Common myeloid progenitor, CD34-positive (primary cell): ENCODE measurements at regions not wholly inside any gene's neighbourhood (a gene's known extent, or its start where the extent isn't known, plus 50 kb on each side); places are given as distances from the start of the nearest gene placed in this dataset.

Experiments
- CTCF ChIA-PET: fragments of 350-600 bp; sonication (Branson Sonifier 250); formaldehyde crosslinking; loops from one replicate; lab custom pipeline; 2021; ENCODE audit warnings: antibody characterized with exemption; lab: Charles Lee
- POLR2A ChIA-PET: fragments of 350-600 bp; sonication (Branson Sonifier 250); formaldehyde crosslinking; loops from one replicate; lab custom pipeline; 2021; ENCODE audit warnings: antibody characterized with exemption; lab: Charles Lee
- DNase-seq, 3 donors: peaks; one replicate each; pipeline versions ENCODE4 v3.0.0 to v3.0.0-alpha.2; 2013
- H3K27ac ChIP-seq, 2 experiments: 1 replicate in 1 of 2; 2 replicates in 1 of 2; pipeline ENCODE4 v1.7.0; 2013; ENCODE audit warnings: inconsistent platforms in 2 of 2, low read length in 2 of 2, mild to moderate bottlenecking in 2 of 2, low read depth in 1 of 2, moderate library complexity in 1 of 2; ENCODE audit not compliant: severe bottlenecking in 2 of 2, insufficient read depth in 1 of 2, poor library complexity in 1 of 2
- H3K27me3 ChIP-seq, 5 experiments: replicated peaks in 2 of 5; 1 replicate in 3 of 5; 2 replicates in 2 of 5; pipeline versions ENCODE4 v1.6.1 to v1.7.0; 2013; ENCODE audit warnings: low read length in 4 of 5, mild to moderate bottlenecking in 2 of 5, moderate library complexity in 2 of 5, inconsistent platforms in 1 of 5; ENCODE audit not compliant: insufficient read depth in 5 of 5, control insufficient read depth in 4 of 5
- H3K36me3 ChIP-seq, 4 experiments: 1 replicate in 2 of 4; 2 replicates in 2 of 4; pipeline versions ENCODE4 v1.6.1 to v1.7.0; 2013; ENCODE audit warnings: low read length in 3 of 4, control low read depth in 1 of 4, mild to moderate bottlenecking in 1 of 4; ENCODE audit not compliant: control insufficient read depth in 4 of 4, insufficient read depth in 4 of 4
- H3K4me1 ChIP-seq, 4 experiments: 1 replicate in 3 of 4; 2 replicates in 1 of 4; pipeline versions ENCODE4 v1.6.1 to v1.7.1; 2013; ENCODE audit warnings: low read length in 3 of 4, mild to moderate bottlenecking in 3 of 4, control low read depth in 1 of 4, inconsistent platforms in 1 of 4, moderate library complexity in 1 of 4; ENCODE audit not compliant: control insufficient read depth in 4 of 4, insufficient read depth in 4 of 4; ENCODE audit errors: control extremely low read depth in 1 of 4
- H3K4me3 ChIP-seq, 7 experiments: 1 replicate in 4 of 7; 2 replicates in 3 of 7; pipeline versions ENCODE4 v1.5.1 to v1.7.0; 2013; ENCODE audit warnings: mild to moderate bottlenecking in 7 of 7, low read length in 6 of 7, moderate library complexity in 6 of 7, inconsistent platforms in 2 of 7, low read depth in 2 of 7, control low read depth in 1 of 7; ENCODE audit not compliant: insufficient read depth in 4 of 7, control insufficient read depth in 1 of 7; ENCODE audit errors: extremely low read depth in 1 of 7
- H3K9me3 ChIP-seq, 5 experiments: 1 replicate in 4 of 5; 2 replicates in 1 of 5; pipeline versions ENCODE4 v1.6.1 to v1.7.1; 2013; ENCODE audit warnings: low read length in 4 of 5, mild to moderate bottlenecking in 2 of 5, inconsistent platforms in 1 of 5, low read depth in 1 of 5, moderate library complexity in 1 of 5; ENCODE audit not compliant: control insufficient read depth in 4 of 5, insufficient read depth in 2 of 5; ENCODE audit errors: control extremely low read depth in 1 of 5
- WGBS: methylation state at CpG from one replicate; pipeline ENCODE4 v1.1.5; 2013; ENCODE audit not compliant: insufficient coverage; 5-methylcytosine and 5-hydroxymethylcytosine counted together

GRCh38 chr2:173649527-173650219 is 295.0 kb downstream of the CDCA7 start:
- 97% methylated on average over 7 of the region's 9 CpGs for WGBS
- Histone ChIP-seq H3K9me3 (peaks cover 0 to 4% (median 0%) of the 10 kb centered on the region in 5 experiments), H3K36me3 (no peaks in the 10 kb centered on the region), H3K27ac (no peak overlapping the region), H3K4me3 (no peak overlapping the region), H3K4me1 (no peaks in the 10 kb centered on the region), H3K27me3 (peaks cover 0 to 14% (median 4%) of the 10 kb centered on the region in 5 experiments)
- ChIA-PET CTCF (no interaction called here), POLR2A (no interaction called here)
- DNase-seq = no peak

- Histone ChIP-seq H3K4me1 (no peaks in the 10 kb centered on the region), H3K4me3 (no peak overlapping the region), H3K36me3 (no peaks in the 10 kb centered on the region), H3K9me3 (peaks cover 0 to 4% (median 0%) of the 10 kb centered on the region in 5 experiments), H3K27me3 (peaks cover 0 to 14% (median 4%) of the 10 kb centered on the region in 5 experiments), H3K27ac (no peak overlapping the region)
- POLR2A ChIA-PET = no interaction called here
- WGBS = no CpG with 5 or more reads among the region's 2 CpGs
- no peak for DNase-seq
- CTCF ChIA-PET = interaction anchor here (1.1 kb wide), 1 partner anchor 14 kb away, joined by 3 read pairs; no protein-coding TSS in a partner anchor
These were observed 297.2 kb downstream of the CDCA7 start for GRCh38 chr2:173651891-173652290.

- CTCF ChIA-PET = interaction anchor here (1.1 kb wide), 1 partner anchor 14 kb away, joined by 3 read pairs; no protein-coding TSS in a partner anchor
These were observed 297.6 kb downstream of the CDCA7 start for GRCh38 chr2:173652311-173652710.

GRCh38 chr2:173652767-173653431 is 298.2 kb downstream of the CDCA7 start:
- no peak for DNase-seq
- H3K4me1 ChIP-seq = no peaks in the 10 kb centered on the region
- no peak overlapping the region for H3K27ac ChIP-seq
- H3K4me3 ChIP-seq = no peak overlapping the region
- peaks cover 0 to 4% (median 0%) of the 10 kb centered on the region in 5 experiments for H3K9me3 ChIP-seq
- H3K27me3 ChIP-seq = peaks cover 0 to 14% (median 4%) of the 10 kb centered on the region in 5 experiments
- POLR2A ChIA-PET = no interaction called here
- WGBS = 96% methylated on average over 4 of the region's 10 CpGs
- CTCF ChIA-PET = no interaction called here
- H3K36me3 ChIP-seq = no peaks in the 10 kb centered on the region

More at GRCh38 chr2:173652311-173652710, 297.6 kb downstream of the CDCA7 start:
- POLR2A ChIA-PET = no interaction called here
- H3K4me1 ChIP-seq = no peaks in the 10 kb centered on the region
- peaks cover 0 to 4% (median 0%) of the 10 kb centered on the region in 5 experiments for H3K9me3 ChIP-seq
- no peaks in the 10 kb centered on the region for H3K36me3 ChIP-seq
- H3K27ac ChIP-seq = no peak overlapping the region
- no peak for DNase-seq
- H3K4me3 ChIP-seq = no peak overlapping the region
- H3K27me3 ChIP-seq = peaks cover 0 to 14% (median 4%) of the 10 kb centered on the region in 5 experiments
- WGBS = no CpG with 5 or more reads among the region's 1 CpG

GRCh38 chr2:173653432-173653805 is 298.7 kb downstream of the CDCA7 start:
- peaks cover 0 to 4% (median 0%) of the 10 kb centered on the region in 5 experiments for H3K9me3 ChIP-seq
- no peak overlapping the region for H3K27ac ChIP-seq
- ChIA-PET POLR2A (no interaction called here), CTCF (no interaction called here)
- peaks cover 0 to 12% (median 4%) of the 10 kb centered on the region in 5 experiments for H3K27me3 ChIP-seq
- H3K4me3 ChIP-seq = no peak overlapping the region
- H3K36me3 ChIP-seq = no peaks in the 10 kb centered on the region
- no peak for DNase-seq
- no peaks in the 10 kb centered on the region for H3K4me1 ChIP-seq
- whole genome bisulfite sequencing = 100% methylated on average over 5 of the region's 6 CpGs

- H3K4me3 ChIP-seq = no peak overlapping the region
- POLR2A ChIA-PET = no interaction called here
- H3K27ac ChIP-seq = no peak overlapping the region
- peaks cover 0 to 12% (median 4%) of the 10 kb centered on the region in 5 experiments for H3K27me3 ChIP-seq
- H3K36me3 ChIP-seq = no peaks in the 10 kb centered on the region
- no peaks in the 10 kb centered on the region for H3K4me1 ChIP-seq
- DNase-seq = no peak
- CTCF ChIA-PET = no interaction called here
- WGBS = 69% methylated on average over 9 of the region's 10 CpGs
- peaks cover 0 to 4% (median 0%) of the 10 kb centered on the region in 5 experiments for H3K9me3 ChIP-seq
These were observed 299.7 kb downstream of the CDCA7 start for GRCh38 chr2:173654161-173654895.
